H1 (cell line): ENCODE measurements at regions not wholly inside any gene's neighbourhood (a gene's known extent, or its start where the extent isn't known, plus 50 kb on each side); places are given as distances from the start of the nearest gene placed in this dataset.
"Not testable (repeated sequence)": the region's sequence is repeated elsewhere in the genome, so short reads cannot be mapped to it uniquely, and the experiment has no call there.

ENCODE experiments used
- CTCF ChIA-PET: fragments of 300-600 bp; sonication (Branson Sonifier 250); formaldehyde crosslinking; loops from one replicate; lab custom pipeline; 2021; ENCODE audit not compliant: partially characterized antibody; lab: Charles Lee
- POLR2A ChIA-PET: fragments of 300-600 bp; sonication (Branson Sonifier 250); formaldehyde crosslinking; loops from one replicate; lab custom pipeline; 2021; ENCODE audit warnings: inconsistent platforms; ENCODE audit not compliant: partially characterized antibody; lab: Charles Lee
- DNase-seq, 2 experiments: peaks; one replicate each; pipeline versions ENCODE4 v3.0.0 to v3.0.0-alpha.2; 2010 to 2022; ENCODE audit warnings: low spot score in 2 of 2, low read depth in 1 of 2, mixed read lengths in 1 of 2
- FAIRE-seq: peaks from 2 replicates; lab custom pipeline; 2011; peaks lifted over from hg19 to GRCh38; lab: Jason Lieb, UNC
- H2AFZ ChIP-seq: 2 replicates; pipeline ENCODE4 v1.8.1; 2012; ENCODE audit warnings: low read length, inconsistent platforms
- H2AK5ac ChIP-seq: 2 replicates; pipeline ENCODE4 v1.6.1; 2013; ENCODE audit warnings: low read depth, low read length
- H2BK120ac ChIP-seq: replicated peaks from 2 replicates; pipeline ENCODE3; 2013; ENCODE audit warnings: low read depth, low read length, inconsistent platforms
- H2BK12ac ChIP-seq: 2 replicates; pipeline ENCODE4 v1.6.1; 2013; ENCODE audit warnings: low read depth, low read length
- H2BK15ac ChIP-seq: 2 replicates; pipeline ENCODE4 v1.6.1; 2013; ENCODE audit warnings: low read length
- H2BK20ac ChIP-seq: 2 replicates; pipeline ENCODE4 v1.6.1; 2013; ENCODE audit warnings: low read length
- H2BK5ac ChIP-seq: 2 replicates; pipeline ENCODE4 v1.6.1; 2013; ENCODE audit warnings: low read depth, low read length
- H3K14ac ChIP-seq: 2 replicates; pipeline ENCODE4 v1.6.1; 2013; ENCODE audit warnings: inconsistent platforms; ENCODE audit not compliant: insufficient read length
- H3K18ac ChIP-seq: 2 replicates; pipeline ENCODE4 v1.6.1; 2013; ENCODE audit warnings: low read length; ENCODE audit errors: extremely low read depth
- H3K23ac ChIP-seq: 2 replicates; pipeline ENCODE4 v1.6.1; 2013; ENCODE audit warnings: inconsistent platforms; ENCODE audit not compliant: insufficient read length
- H3K23me2 ChIP-seq: 2 replicates; pipeline ENCODE4 v1.6.1; 2013; ENCODE audit warnings: low read depth, low read length
- H3K27ac ChIP-seq: 2 replicates; pipeline ENCODE4 v1.6.1; 2011; ENCODE audit warnings: low read depth, low read length, inconsistent platforms
- H3K27me3 ChIP-seq, 4 experiments: replicated peaks in 1 of 4; 1 replicate in 1 of 4; 2 replicates in 3 of 4; pipeline versions ENCODE4 v1.6.1 to v1.8.1; 2011 to 2013; ENCODE audit warnings: low read length in 3 of 4, mild to moderate bottlenecking in 3 of 4, inconsistent platforms in 2 of 4, mixed read lengths in 2 of 4, moderate library complexity in 1 of 4; ENCODE audit not compliant: control insufficient read depth in 3 of 4, insufficient read depth in 3 of 4; ENCODE audit errors: extremely low read depth in 1 of 4
- H3K36me3 ChIP-seq, 4 experiments: 2 replicates each; pipeline versions ENCODE4 v1.6.1 to v1.8.1; 2011 to 2013; ENCODE audit warnings: mild to moderate bottlenecking in 4 of 4, low read length in 3 of 4, moderate library complexity in 2 of 4, control low read depth in 1 of 4, inconsistent platforms in 1 of 4; ENCODE audit not compliant: insufficient read depth in 4 of 4, control insufficient read depth in 2 of 4
- H3K4ac ChIP-seq: replicated peaks from 2 replicates; pipeline ENCODE3; 2013; ENCODE audit warnings: low read length, low read depth, mixed read lengths, inconsistent platforms; ENCODE audit not compliant: insufficient read length
- H3K4me1 ChIP-seq, 4 experiments: replicated peaks in 1 of 4; 1 replicate in 1 of 4; 2 replicates in 3 of 4; pipeline versions ENCODE4 v1.6.1 to v1.8.1; 2011 to 2013; ENCODE audit warnings: low read length in 3 of 4, inconsistent platforms in 2 of 4, mixed read lengths in 1 of 4; ENCODE audit not compliant: insufficient read depth in 4 of 4, control insufficient read depth in 3 of 4
- H3K4me2 ChIP-seq, 2 experiments: 2 replicates each; pipeline versions ENCODE4 v1.6.1 to v1.8.1; 2011 to 2013; ENCODE audit warnings: low read depth in 2 of 2, low read length in 2 of 2, control low read depth in 1 of 2, inconsistent platforms in 1 of 2, mild to moderate bottlenecking in 1 of 2; ENCODE audit not compliant: insufficient read depth in 1 of 2
- H3K4me3 ChIP-seq, 4 experiments: fragments of 200-600, 300-600 bp in 1 of 4; sonication (generic), shearing (Covaris generic), sonication (Bioruptor Twin) in 1 of 4; 2 replicates each; pipeline versions ENCODE4 v1.5.1 to v1.8.1; 2011 to 2016; ENCODE audit warnings: low read length in 4 of 4, low read depth in 3 of 4, control low read depth in 2 of 4, inconsistent platforms in 2 of 4, mild to moderate bottlenecking in 2 of 4, mixed read lengths in 1 of 4, moderate library complexity in 1 of 4; ENCODE audit not compliant: insufficient read depth in 2 of 4; ENCODE audit errors: extremely low read depth in 1 of 4
- H3K56ac ChIP-seq: replicated peaks from 2 replicates; pipeline ENCODE3; 2013; ENCODE audit warnings: low read depth, mild to moderate bottlenecking, mixed read lengths, low read length, inconsistent platforms; ENCODE audit not compliant: insufficient read length
- H3K79me1 ChIP-seq: 2 replicates; pipeline ENCODE4 v1.6.1; 2013; ENCODE audit warnings: low read depth, low read length, control low read depth
- H3K79me2 ChIP-seq, 2 experiments: 2 replicates each; pipeline versions ENCODE4 v1.6.1 to v1.8.1; 2012 to 2013; ENCODE audit warnings: low read length in 2 of 2, mild to moderate bottlenecking in 2 of 2, inconsistent platforms in 1 of 2; ENCODE audit not compliant: insufficient read depth in 2 of 2, control insufficient read depth in 1 of 2
- H3K9ac ChIP-seq, 4 experiments: replicated peaks in 1 of 4; 1 replicate in 1 of 4; 2 replicates in 3 of 4; pipeline versions ENCODE4 v1.6.1 to v1.8.1; 2011 to 2013; ENCODE audit warnings: low read depth in 3 of 4, low read length in 3 of 4, control low read depth in 2 of 4, mild to moderate bottlenecking in 2 of 4, moderate library complexity in 2 of 4, inconsistent platforms in 1 of 4; ENCODE audit errors: extremely low read depth in 1 of 4
- H3K9me3 ChIP-seq, 2 experiments: 2 replicates each; pipeline versions ENCODE4 v1.6.1 to v1.8.1; 2012 to 2013; ENCODE audit warnings: mild to moderate bottlenecking in 2 of 2, moderate library complexity in 2 of 2, control low read depth in 1 of 2, inconsistent platforms in 1 of 2, low read depth in 1 of 2, low read length in 1 of 2, mixed read lengths in 1 of 2; ENCODE audit not compliant: insufficient read depth in 2 of 2
- H4K20me1 ChIP-seq, 2 experiments: replicated peaks in 1 of 2; 2 replicates each; pipeline versions ENCODE3 to v1.8.1; 2011 to 2013; ENCODE audit warnings: inconsistent platforms in 2 of 2, low read length in 2 of 2, mild to moderate bottlenecking in 1 of 2; ENCODE audit not compliant: insufficient read depth in 2 of 2, control insufficient read depth in 1 of 2
- H4K5ac ChIP-seq: 2 replicates; pipeline ENCODE4 v1.6.1; 2013; ENCODE audit warnings: low read length, low read depth, mixed read lengths, inconsistent platforms; ENCODE audit not compliant: insufficient read length
- H4K8ac ChIP-seq: 2 replicates; pipeline ENCODE4 v1.8.0; 2013; ENCODE audit warnings: mild to moderate bottlenecking, moderate library complexity, low read length, inconsistent platforms; ENCODE audit not compliant: insufficient read depth; ENCODE audit errors: extremely low read depth
- H4K91ac ChIP-seq: replicated peaks from 2 replicates; pipeline ENCODE3; 2013; ENCODE audit warnings: low read length, mixed read lengths, inconsistent platforms; ENCODE audit not compliant: insufficient read length
- ASH2L ChIP-seq: fragments of 200-600, 300-600 bp; sonication (generic); IDR thresholded peaks from one replicate; pipeline ENCODE4 v1.7.1; 2017; ENCODE audit warnings: low read length
- CEBPB ChIP-seq: IDR thresholded peaks from 2 replicates; pipeline ENCODE4 v1.6.1; 2012; ENCODE audit warnings: low read depth, low read length
- SAP30 ChIP-seq: fragments of 300-600 bp; sonication (generic); IDR thresholded peaks from 2 replicates; pipeline ENCODE4 v1.7.1; 2012; ENCODE audit warnings: low read length, moderate library complexity, mild to moderate bottlenecking, inconsistent platforms; ENCODE audit not compliant: insufficient read depth, insufficient replicate concordance
- WGBS, 2 experiments: shearing (Covaris generic) in 1 of 2; methylation state at CpG; one replicate each; pipeline versions ENCODE4 v1.1.6 to v1.1.7; 2013 to 2015; ENCODE audit warnings: low lambda C conversion rate in 2 of 2, mixed read lengths in 2 of 2, inconsistent platforms in 1 of 2, low coverage in 1 of 2, missing lambda C conversion rate in 1 of 2; ENCODE audit not compliant: insufficient replicate concordance in 2 of 2, insufficient coverage in 1 of 2, insufficient read length in 1 of 2; ENCODE audit errors: extremely low coverage in 1 of 2, missing lambda C conversion rate in 1 of 2; 5-methylcytosine and 5-hydroxymethylcytosine counted together
- TF ChIP-seq, protein P1 (sequence below), 3 experiments: IDR thresholded peaks; 1 replicate in 2 of 3; 2 replicates in 1 of 3; pipeline versions ENCODE4 v1.5.1 to v1.6.1; 2011; ENCODE audit warnings: low read length in 3 of 3, mild to moderate bottlenecking in 3 of 3, inconsistent platforms in 2 of 3, low read depth in 1 of 3, moderate library complexity in 1 of 3; ENCODE audit not compliant: insufficient read depth in 1 of 3; ENCODE audit errors: control extremely low read depth in 1 of 3

DNA sequence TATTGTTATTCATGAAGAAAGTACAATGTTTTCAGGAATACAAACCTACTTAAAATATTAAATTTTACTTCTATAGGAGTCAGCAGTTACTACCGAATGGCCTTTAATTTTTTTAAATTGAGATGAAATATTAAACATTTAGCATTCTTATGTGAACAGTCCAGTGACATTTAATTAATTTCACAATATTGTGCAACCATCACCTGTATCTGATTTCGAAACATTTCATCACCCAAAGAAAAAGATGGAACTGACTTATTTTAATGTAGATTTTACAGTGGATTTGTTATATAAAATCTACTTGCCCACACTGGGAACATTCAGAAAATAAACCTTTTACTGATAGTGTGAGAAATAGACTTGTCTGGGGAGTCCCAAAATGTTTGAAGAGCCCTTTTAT, 585.2 kb upstream of the LINC00305 start (continued):
- TF ChIP-seq ASH2L (no peak), CEBPB (no peak), SAP30 (no peak)
- TF ChIP-seq, protein P1, sequence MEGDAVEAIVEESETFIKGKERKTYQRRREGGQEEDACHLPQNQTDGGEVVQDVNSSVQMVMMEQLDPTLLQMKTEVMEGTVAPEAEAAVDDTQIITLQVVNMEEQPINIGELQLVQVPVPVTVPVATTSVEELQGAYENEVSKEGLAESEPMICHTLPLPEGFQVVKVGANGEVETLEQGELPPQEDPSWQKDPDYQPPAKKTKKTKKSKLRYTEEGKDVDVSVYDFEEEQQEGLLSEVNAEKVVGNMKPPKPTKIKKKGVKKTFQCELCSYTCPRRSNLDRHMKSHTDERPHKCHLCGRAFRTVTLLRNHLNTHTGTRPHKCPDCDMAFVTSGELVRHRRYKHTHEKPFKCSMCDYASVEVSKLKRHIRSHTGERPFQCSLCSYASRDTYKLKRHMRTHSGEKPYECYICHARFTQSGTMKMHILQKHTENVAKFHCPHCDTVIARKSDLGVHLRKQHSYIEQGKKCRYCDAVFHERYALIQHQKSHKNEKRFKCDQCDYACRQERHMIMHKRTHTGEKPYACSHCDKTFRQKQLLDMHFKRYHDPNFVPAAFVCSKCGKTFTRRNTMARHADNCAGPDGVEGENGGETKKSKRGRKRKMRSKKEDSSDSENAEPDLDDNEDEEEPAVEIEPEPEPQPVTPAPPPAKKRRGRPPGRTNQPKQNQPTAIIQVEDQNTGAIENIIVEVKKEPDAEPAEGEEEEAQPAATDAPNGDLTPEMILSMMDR (IDR thresholded peaks at IDR 0.05; ENCODE audit: control extremely low read depth in 1 of 3, insufficient read depth in 1 of 3, low read depth in 1 of 3, low read length in 3 of 3): no peak

DNA sequence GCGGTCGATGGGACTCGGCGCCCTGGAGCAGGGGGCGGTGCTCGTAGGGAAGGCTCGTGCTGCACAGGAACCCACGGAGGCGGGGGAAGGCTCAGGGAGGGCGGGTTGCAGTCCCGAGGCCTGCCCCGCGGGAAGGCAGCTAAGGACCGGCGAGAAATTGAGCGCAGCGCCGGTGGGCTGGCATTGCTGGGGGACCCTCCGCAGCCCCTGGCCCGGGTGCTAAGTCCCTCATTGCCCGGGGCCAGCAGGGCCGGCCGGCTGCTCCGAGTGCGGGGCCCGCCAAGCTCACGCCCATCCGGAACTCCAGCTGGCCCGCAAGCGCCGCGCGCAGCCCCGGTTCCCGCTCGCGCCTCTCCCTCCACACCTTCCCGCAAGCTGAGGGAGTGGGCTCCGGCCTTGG, 576.8 kb upstream of the LINC00305 start:
- H4K20me1 ChIP-seq, H2BK12ac ChIP-seq, H2AK5ac ChIP-seq, H3K9ac ChIP-seq, DNase-seq, H3K4ac ChIP-seq, H2BK5ac ChIP-seq, H3K56ac ChIP-seq, H3K4me3 ChIP-seq, H3K9me3 ChIP-seq, H4K91ac ChIP-seq, H3K4me1 ChIP-seq, H2BK120ac ChIP-seq, H3K36me3 ChIP-seq, H3K23ac ChIP-seq, H3K27ac ChIP-seq, H3K4me2 ChIP-seq, H3K27me3 ChIP-seq, POLR2A ChIA-PET, H4K5ac ChIP-seq, H3K79me1 ChIP-seq, H3K14ac ChIP-seq, H4K8ac ChIP-seq, H3K18ac ChIP-seq, H2BK20ac ChIP-seq, FAIRE-seq, H2AFZ ChIP-seq, H3K23me2 ChIP-seq, H3K79me2 ChIP-seq, H2BK15ac ChIP-seq: not testable (repeated sequence)
- 100% methylated on average over 11 of the region's 39 CpGs; no CpG with 5 or more reads in 1 of the 2 experiments for WGBS, 2 experiments
- CTCF ChIA-PET: interaction anchor here (0.6 kb wide), 1 partner anchor 259 kb away, joined by 3 read pairs; no protein-coding TSS in a partner anchor
